ENCODE measurements at regions not wholly inside any gene's neighbourhood (a gene's known extent, or its start where the extent isn't known, plus 50 kb on each side); places are given as distances from the start of the nearest gene placed in this dataset.

GRCh38 chr17:22704674-22705073 is 1012.4 kb downstream of the KCNJ18 start:
- TF ChIP-seq CTCF (IDR thresholded peaks at IDR 0.05; ENCODE audit: insufficient read depth, low read length, poor library complexity, severe bottlenecking) = no peak
- TF ChIP-seq EZH2phosphoT487 (conservative IDR thresholded peaks at IDR 0.05; ENCODE audit: low read length) = no peak
